ENCODE measurements at regions not wholly inside any gene's neighbourhood (a gene's known extent, or its start where the extent isn't known, plus 50 kb on each side); places are given as distances from the start of the nearest gene placed in this dataset.

DNA sequence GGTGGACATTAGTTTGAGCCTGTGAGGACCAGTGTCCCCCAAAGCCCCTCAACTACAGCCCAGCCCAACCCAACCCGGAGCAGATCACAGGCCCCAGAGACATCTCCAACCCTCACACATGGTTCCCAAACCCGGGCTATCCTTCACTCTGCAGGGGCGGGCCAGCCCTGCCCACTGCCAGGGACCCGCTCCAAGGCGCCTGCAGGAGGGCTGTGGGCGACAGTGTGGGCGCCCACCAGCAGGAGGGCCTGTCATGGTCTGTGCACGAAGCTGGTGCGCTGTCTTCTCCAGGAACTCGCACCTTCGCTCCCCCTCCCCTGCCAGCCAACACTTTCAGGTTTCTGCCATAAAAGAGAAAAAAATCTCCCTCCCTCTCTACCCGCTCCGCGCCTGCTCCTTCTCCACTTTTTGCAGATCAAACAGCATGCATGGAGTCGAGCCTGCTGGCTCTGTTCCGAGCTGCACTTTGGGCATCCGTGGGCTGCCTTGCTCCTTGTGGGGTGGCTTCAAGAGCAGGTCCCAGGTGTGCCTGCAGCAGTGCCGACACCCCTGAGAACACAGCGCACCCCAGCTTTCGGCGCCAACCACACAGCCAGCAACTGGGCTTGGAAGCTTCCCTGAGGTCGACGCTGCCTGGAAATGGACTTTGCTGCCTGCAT is 133.7 kb upstream of the PPP1R26 start:
- TF ChIP-seq, protein P1, sequence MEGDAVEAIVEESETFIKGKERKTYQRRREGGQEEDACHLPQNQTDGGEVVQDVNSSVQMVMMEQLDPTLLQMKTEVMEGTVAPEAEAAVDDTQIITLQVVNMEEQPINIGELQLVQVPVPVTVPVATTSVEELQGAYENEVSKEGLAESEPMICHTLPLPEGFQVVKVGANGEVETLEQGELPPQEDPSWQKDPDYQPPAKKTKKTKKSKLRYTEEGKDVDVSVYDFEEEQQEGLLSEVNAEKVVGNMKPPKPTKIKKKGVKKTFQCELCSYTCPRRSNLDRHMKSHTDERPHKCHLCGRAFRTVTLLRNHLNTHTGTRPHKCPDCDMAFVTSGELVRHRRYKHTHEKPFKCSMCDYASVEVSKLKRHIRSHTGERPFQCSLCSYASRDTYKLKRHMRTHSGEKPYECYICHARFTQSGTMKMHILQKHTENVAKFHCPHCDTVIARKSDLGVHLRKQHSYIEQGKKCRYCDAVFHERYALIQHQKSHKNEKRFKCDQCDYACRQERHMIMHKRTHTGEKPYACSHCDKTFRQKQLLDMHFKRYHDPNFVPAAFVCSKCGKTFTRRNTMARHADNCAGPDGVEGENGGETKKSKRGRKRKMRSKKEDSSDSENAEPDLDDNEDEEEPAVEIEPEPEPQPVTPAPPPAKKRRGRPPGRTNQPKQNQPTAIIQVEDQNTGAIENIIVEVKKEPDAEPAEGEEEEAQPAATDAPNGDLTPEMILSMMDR (optimal IDR thresholded peaks at IDR 0.05 in 1 of 3, IDR thresholded peaks at IDR 0.05 in 1 of 3, conservative IDR thresholded peaks at IDR 0.05 in 1 of 3; ENCODE audit: extremely low read depth in 1 of 3, insufficient read depth in 2 of 3, low read length in 3 of 3) = no peak
- TF ChIP-seq EZH2 (IDR thresholded peaks at IDR 0.05; ENCODE audit: low read length) = no peak

All from keratinocyte (primary cell).